HG03103 (cell line): ENCODE measurements at regions not wholly inside any gene's neighbourhood (a gene's known extent, or its start where the extent isn't known, plus 50 kb on each side); places are given as distances from the start of the nearest gene placed in this dataset.

ENCODE experiments used
- ATAC-seq: cut with Tn5 transposase; IDR thresholded peaks from one replicate; pipeline ENCODE4 v1.9.1; 2021; ENCODE audit warnings: low read depth; ENCODE audit not compliant: unreplicated experiment

GRCh38 chr10:84075226-84076046 is 63.9 kb upstream of the GHITM start:
- ATAC-seq: no peak

- no peak for ATAC-seq
Measured at GRCh38 chr10:84076047-84076388, 63.3 kb upstream of the GHITM start.

- peak; percentile 78 for ATAC-seq
Measured at GRCh38 chr10:84076540-84077195, 62.6 kb upstream of the GHITM start.

- ATAC-seq: no peak
Measured at GRCh38 chr10:84077768-84078167, 61.5 kb upstream of the GHITM start.

GRCh38 chr10:84078771-84079170 is 60.5 kb upstream of the GHITM start:
- no peak for ATAC-seq

- ATAC-seq: no peak
Measured at GRCh38 chr10:84084342-84084741, 55.0 kb upstream of the GHITM start.

GRCh38 chr10:84087202-84087601 is 52.1 kb upstream of the GHITM start:
- no peak for ATAC-seq

GRCh38 chr10:84088626-84089025 is 50.7 kb upstream of the GHITM start:
- ATAC-seq: no peak

GRCh38 chr10:84089162-84089561 is 50.1 kb upstream of the GHITM start:
- ATAC-seq: no peak
